ENCODE measurements at regions not wholly inside any gene's neighbourhood (a gene's known extent, or its start where the extent isn't known, plus 50 kb on each side); places are given as distances from the start of the nearest gene placed in this dataset.
"Not testable (repeated sequence)": the region's sequence is repeated elsewhere in the genome, so short reads cannot be mapped to it uniquely, and the experiment has no call there.

DNA sequence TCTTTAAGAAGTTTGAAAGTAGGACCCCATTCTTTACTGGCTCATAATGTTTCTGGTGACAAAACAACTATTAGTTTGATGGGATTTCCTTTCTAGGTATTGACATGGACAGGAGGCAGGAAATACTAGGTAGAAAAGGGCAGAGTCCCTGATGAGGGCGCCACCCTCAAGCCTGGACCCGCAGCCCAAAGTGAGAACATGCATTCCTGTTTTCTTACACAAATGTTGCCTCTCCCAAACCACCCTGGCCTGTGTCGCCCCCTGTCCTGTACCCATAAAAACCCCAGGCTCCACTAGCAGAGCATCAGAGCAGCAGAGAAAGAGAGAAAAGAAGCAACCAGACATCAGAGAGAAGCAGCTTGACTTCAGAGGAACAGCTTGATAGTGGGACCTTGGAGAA lies 1055.2 kb upstream of the POT1 start:
- DNase-seq, result no peak

DNA sequence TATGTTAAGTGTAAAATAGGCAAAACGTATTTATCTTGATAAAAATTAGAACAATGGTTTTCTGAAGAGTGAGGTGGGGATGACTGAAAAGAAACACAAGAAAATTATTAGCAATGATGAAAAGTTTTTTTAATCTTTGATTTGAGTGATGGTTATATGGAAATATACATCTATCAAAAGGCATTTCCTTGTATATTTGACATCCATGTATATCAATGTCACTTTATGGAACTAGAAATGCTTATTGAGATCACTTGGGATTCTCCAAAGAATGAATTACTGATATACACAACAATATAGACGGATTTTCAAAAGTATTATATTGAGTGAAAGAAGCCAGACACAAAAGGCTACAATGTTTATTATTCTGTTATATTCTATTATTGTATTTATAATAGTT lies 1042.0 kb upstream of the POT1 start:
- no peak for DNase-seq

DNA sequence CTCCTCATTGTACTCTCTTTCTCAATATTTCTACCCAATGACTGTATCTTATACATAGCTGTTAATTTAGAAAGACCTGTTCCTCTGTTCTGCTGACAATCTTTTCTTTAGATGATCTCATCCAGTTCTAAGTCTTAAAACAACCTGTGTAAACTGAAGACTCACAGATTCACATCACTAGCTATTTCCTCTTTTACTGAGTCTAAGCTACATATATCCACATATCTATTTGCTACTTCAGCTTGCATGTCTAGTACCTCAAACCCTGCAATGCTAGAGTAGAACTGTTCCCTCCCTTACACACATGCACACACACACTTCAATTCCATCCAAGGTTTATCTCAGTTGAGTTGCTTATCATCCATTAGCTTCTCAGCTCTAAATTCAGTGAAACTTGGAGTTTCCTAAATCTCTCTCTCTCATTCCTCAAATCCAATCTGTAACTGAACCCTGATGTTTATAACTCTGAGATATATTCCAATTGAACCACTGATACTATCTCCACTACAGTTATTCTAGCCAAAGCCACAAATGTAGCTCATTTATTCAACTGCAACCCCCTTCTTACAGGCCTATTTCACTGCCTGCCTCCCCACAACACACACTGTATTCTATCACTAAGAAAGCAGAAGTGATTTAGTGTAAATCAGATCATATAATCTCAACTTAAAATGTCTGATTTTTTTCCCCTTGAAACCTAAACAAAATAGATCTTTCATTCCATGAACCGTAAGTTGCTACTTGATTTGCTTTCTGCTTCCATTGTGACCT lies 1036.8 kb upstream of the POT1 start:
- no peak for DNase-seq

DNA sequence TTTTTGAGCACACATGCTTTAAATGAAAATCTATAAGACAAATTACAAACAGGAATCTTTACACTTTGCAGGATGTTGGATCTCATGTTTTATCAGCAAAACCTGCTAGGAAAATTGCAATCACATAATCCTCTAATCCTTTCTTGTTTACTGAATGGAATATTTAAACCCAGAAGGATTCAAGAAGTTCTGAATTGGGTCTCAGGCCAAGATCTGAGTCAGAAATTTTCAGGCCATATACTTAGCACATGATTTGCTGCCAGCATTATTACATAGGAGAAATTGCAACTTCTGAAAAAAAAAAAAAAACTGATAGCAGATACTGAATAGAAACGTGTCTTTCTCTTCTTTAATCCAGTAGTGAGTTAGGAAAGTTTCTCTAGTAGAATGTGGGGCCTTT lies 1005.3 kb upstream of the POT1 start:
- DNase-seq, result no peak

DNA sequence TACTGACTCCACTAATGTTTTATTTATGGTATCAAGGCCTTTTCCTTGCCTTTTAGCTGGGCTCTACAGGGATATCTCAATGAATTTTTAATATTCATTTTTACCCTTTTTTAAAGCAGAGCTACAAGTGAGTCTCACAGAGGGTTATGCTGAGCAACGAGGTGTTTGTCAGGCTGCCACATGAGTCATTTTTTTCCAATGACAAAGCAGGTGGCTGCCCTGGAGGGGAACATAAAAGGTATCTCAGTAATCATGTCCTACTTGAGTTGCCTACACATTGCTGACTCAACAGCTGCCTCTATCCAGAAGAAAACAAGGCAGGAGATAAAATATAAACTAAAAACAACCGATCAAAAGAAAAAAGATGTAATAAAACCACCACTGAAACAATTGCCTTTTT lies 1004.9 kb upstream of the POT1 start:
- DNase-seq, result no peak

DNA sequence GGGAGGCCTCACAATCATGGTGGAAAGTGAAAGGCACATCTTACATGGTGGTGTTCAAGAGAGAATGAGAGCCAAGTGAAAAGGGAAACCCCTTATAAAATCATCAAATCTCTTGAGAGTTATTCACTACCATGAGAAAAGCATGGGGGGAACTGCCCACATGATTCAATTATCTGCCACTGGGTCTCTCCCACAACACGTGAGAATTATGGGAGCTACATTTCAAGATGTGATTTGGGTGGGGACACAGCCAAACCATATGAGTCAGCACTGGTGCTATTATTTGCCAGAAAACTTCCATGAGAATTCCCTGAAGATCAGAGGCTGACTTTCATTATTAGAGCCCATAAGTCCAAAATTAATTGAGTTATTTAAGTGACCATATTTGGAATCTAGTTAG lies 1001.2 kb upstream of the POT1 start:
- DNase-seq, result no peak

DNA sequence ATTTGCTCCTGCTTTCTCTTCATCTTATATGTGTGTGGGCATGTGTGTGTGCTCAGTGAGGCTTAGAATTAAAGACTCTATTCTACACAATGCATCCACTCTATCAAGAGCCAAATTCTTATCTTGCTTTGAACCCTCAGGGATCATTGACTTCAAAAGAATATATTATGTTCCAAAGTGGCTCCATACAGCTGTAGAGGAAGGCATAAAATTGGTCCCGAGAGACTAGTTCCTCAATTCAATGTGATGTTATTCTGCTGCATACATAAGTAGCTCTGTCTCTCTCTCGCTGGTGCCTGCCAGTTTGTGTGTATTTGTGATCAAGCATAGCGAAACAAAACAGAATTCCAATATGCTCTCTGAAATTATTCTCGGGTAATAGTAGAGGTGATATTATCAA lies 997.9 kb upstream of the POT1 start:
- DNase-seq, result no peak

DNA sequence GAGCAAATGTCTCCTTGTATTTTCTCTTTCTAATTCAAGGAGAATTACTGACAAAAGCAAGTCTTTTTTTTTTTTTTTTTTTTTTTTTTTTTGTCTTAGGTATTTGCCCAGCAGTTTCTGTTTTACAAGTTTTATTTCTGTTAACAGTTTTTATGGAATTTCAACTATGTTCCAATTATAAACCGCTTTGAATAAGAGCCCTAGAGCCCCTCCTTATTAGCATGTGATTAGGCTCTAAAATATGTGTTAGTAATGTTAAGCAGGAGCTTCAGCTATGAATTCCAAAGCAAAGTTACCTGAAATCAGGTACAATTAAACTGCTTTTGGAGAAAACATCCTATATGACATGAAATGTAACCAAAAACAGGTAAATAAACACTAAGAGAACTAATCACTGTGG lies 997.0 kb upstream of the POT1 start:
- no peak for DNase-seq

DNA sequence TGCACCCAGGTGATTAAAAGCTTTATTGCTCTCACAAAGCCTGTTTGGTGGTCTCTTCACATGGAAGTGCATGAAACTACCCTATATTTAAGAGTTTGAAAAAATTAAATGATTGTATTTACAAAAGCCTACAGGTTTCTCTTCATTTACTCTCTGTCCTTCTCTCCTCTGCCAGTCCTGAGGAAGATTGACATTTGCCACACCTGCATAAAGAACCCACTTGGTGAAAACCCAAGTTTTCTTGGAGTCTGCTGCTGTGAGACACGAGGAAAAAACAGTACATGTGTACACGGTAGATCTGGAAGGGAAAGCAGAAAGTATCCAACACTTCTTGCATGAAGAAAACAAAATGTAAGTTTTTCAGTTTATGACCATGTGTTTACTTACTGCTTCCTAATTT lies 994.4 kb upstream of the POT1 start:
- no peak for DNase-seq

DNA sequence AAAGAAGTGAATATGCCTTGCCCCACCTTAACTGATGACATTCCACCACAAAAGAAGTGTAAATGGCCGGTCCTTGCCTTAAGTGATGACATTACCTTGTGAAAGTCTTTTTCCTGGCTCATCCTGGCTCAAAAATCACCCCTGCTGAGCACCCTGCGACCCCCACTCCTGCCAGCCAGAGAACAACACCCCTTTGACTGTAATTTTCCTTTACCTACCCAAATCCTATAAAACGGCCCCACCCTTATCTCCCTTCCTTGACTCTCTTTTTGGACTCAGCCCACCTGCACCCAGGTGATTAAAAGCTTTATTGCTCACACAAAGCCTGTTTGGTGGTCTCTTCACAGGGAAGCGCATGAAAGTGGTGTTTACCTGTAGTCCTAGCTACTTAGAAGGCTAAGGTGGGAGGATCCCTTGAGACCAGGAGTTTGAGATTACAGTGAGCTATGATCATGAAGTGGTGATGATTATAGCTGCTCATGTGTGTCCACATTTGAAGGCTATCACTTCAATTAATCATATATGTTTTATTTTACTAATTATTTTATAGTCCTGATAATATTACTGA lies 985.8 kb upstream of the POT1 start:
- DNase-seq, result not testable (repeated sequence)

DNA sequence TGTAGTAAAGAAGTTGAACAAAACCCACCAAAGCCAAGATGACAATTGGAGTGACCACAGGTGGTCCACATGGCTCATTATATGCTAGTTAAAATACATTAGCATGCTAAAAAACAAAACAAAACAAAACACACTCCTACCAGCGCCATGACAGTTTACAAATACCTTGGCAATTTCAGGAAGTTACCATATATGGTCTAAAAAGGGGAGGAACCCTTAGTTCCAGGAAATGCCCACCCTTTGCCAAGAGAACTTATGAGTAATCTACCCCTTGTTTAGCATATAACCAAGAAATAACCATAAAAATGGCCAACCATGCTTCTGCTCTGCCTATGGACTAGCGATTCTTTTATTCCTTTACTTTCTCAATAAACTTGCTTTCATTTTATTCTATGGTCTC lies 979.1 kb upstream of the POT1 start:
- no peak for DNase-seq

DNA sequence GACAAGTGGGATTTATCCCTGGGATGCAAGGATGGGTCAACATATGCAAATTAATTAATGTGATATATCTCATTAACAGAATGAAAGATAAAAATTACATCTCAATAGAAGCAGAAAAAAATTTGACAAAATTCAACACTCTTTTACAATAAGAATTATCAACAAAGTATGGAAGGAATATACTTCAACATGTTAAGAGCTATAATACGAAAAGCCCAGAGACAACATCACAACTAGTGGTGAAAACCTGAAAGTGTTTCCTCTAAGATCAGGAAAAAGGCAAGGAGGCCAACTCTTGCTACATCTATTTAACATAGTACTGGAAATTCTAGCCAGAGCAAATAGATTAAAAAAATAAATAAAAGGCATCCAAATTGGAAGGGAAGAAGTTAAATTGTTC lies 970.0 kb upstream of the POT1 start:
- no peak for DNase-seq

DNA sequence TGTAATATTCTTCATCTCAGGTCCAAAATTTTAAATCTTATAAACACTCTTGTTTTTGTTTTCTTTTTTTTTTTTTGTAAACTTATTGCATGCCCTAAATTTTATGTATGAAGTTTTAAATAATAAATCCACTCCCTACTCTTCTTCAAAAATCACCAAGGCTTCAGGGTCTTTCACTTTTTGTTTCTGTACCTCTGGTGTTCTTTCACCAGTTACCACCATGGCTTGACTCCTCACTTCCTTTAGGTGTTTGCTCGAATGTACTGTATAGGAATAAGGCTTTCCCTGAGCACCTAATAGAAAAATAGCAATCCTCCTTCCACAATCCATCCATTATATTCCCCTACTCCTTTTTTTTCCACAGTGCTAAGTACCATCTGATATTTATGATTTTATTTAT lies 962.8 kb upstream of the POT1 start:
- no peak for DNase-seq

DNA sequence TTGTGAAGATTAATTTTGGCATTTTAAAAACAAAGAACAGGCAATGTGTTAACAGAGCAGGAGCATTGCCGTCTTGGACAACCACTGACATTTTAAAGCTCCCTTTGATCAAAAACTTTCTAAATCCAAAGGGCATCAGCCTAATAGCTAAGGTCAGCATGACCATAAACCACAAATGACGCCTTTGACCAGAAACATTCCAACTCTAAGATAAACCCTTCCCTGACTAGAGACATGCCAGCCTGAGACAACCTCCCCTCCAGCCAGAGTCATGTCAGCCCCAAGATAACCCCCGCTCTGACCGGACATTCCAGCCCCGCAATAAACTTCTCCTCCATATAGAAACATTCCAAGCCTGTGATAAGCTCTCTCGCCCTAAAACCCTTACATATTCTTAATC lies 949.4 kb upstream of the POT1 start:
- DNase-seq, result no peak

DNA sequence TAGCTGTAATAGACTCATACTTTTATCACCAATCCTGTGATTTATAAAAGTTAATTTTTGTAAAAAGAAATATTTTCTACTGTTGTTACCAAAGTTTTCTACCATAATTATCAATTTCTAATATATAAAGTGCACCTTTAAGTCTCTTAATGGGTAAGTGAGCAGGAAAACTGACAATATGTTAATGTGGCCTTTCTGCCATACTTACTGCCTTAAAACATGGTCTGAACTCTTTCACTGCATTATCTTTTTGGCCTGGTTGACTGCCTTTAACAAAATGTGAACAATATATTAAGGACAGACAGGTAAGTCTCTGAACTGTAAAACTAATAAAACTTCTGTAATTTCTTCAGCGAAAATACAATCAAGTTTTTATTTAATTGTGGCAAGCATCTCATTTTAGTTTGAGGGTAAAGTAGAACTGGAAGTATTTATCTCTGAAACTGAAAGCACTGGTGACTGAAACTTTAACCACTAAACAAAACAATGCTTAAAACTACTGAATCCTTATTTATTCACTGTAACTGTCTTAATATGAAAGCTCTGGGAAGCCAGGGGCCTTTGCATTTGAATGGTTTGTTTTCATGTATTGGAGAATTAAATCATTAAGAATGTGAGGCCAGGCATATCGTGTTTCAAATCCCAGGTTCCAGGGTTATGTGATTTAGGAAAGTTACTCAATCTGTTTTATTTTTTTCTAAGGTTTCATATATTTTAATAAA lies 948.8 kb upstream of the POT1 start:
- no peak for DNase-seq

DNA sequence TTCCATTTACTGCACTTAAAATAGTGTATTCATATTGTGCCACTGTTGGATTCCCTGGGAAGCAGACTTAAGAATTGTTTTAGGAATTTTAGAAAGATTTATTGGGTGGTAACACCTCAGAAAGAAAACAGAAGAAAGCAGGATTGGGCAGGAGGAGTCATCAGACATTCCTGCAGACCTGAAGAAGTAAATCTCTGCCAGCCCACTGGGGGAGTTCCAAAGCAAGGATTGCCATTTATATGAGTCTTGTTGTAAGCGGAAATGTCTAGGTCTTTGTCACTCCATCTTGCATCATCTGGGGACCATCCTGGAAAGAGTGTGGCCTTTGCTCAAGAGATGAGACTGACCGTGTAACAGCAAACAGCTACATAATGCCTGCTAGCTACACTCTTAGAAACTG lies 947.6 kb upstream of the POT1 start:
- DNase-seq, result no peak

DNA sequence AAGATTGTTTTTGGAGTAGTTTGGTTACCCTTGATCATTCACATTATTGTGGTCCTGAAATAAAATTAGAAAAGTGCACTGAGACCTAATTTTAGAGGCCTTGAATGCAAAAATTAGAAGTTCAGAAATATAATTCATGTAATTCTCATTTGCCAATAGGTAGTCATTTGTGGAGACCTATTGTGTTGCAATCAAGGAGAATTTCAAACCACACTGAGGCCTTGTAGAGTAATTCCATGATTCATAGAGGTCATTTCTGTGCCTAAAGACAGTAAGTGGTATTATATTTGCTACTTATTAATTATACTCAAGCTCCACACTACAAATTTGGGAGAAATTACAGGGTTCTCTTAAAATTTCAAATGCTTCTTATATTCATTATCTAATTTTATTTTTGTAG lies 946.8 kb upstream of the POT1 start:
- DNase-seq, result no peak

DNA sequence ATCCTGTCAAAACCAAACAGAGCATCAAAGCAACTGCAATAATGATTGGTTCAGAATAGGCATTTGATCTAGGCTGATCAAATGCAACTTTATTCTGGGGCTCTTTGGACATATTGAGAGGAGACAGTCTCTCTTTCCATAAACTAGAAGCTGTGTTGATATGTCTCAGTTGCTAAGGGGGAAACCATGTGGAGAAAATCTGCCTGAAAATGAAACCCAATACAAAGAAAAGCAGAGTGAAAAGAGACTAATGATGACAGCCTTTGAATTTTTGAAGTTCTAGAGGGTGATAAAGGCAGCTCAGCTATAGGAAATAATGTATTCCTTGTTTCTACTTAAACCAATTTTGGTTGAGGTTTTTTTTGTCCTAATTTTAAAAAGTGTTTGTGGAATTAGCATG lies 941.8 kb upstream of the POT1 start:
- DNase-seq, result no peak

DNA sequence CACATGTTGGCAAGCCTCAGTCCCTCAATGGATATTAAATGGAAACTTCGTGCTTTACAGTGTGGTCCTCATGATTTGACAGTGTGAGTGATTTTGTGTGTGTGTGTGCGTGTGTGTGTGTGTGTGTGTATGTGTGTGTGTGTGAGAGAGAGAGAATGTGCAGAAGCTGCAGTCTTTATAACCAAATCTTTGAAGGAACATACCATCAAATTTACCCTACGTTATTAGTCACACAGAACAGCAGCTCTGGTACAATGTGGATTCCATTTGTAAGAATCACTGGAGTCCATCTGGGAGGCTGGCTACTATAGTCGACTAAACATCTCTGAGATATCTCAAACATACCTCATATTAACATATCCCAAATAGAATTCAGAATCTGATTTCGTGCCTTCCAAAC lies 928.0 kb upstream of the POT1 start:
- DNase-seq, result no peak

DNA sequence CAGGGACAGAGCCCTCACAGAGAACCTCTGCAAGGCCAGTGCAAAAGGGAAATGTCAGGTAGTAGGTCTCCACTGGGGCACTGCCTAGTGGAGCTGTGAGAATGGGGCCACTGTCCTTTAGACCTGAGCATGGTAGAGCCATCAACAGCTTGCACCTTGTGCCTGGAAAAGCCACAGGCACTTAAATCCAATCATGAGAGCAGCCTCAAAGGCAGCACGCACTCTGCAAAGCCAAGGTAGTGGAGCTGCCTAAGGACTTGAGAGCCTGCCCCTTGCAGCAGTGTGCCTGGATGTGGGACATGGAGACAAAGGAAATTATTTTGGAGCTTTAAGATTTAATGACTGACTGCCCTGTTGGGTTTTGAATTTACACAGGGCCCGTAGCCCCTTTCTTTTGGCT lies 918.5 kb upstream of the POT1 start:
- DNase-seq, result no peak

DNA sequence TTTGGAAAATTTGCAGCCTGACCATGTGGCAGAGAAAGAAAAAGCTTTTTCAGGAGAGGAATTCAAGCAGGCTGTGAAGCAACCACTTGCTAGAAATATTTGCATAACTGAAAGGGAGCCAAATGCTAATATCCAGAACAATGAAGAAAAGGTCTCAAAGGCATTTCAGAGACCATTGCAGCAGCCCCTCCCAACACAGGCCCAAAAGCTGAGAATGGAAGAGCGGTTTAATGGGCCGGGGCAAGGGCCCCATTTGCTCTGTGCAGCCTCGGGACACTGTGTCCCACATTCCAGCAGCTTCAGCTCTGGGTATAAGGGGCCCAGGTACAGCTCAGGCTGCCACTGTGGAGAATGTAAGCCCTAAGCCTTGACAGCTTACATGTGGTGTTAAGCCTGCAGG lies 918.1 kb upstream of the POT1 start:
- DNase-seq, result no peak

DNA sequence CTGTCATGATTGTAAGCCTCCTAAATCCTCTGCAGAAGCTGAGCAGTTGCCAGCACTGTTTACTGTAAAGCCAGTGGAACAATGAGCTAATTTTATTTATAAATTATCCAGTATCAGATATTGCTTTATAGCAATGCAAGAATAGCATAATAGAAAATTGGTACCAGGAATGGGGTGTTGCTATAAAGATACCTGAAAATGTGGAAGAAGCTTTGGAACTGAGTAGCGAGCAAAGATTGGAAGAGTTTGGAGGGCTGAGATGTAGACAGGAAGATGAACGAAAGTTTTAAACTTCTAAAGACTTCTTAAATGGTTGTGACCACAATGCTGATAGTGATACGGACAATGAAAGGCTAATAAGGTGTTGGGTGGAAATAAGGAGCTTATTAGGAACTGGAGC lies 917.4 kb upstream of the POT1 start:
- DNase-seq, result no peak

DNA sequence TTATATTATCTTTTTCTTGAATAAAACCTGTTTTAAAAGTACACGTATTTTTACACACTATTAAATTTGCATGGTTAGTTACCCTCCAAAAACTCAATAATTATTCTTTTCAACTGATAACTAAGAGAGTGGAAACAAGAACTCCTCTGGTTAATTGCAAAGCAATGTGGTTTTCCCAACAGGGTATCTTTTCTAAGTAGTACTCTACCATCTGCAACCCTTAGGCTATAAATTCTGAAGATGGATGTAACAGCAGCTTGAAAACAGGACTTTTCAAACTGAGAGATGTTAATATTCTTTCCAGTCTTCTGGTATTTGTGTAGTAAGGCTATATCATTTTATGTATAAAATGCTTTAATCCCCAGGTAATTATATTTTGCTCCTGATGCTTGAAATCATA lies 916.1 kb upstream of the POT1 start:
- no peak for DNase-seq

DNA sequence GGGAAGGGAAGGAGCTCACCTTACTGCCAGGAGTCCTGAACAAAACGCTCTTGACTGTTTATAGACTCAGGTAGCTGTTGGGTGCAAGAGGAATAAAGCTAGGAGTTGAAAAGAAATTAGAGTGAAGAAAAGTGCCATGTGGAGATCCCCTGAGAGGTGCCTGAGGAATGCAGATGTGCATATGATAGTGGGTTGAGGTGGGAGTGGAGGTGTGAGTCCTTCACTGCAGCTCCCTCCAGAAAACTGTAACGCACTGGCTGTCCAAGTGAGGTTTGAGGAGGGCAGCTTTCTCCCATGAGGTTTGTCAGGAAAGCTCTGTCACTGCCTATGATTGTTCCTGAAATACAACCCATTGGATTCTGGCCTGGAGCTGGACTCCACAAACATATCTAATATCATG lies 904.8 kb upstream of the POT1 start:
- no peak for DNase-seq

DNA sequence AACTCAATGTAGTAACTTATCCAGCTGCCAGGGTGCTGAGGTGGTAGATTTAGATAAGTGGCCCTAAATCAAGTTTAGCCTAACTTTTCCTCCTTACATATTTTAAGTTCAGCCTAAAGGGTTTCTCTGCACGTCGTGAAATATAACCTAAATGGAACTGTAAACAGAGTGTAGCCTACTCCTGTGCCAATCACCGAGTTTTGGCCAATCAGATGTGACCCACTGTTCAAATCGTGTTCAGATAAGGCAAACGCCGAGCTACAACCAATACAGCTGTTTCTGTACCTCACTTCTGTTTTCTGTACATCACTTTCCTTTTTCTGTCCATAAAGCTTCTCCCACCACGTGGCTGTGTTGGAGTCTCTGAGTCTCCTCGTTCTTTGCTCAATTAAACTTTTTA lies 904.2 kb upstream of the POT1 start:
- no peak for DNase-seq

Measured in SW 1271 (cell line).